IMR-90 (cell line): ENCODE measurements at regions not wholly inside any gene's neighbourhood (a gene's known extent, or its start where the extent isn't known, plus 50 kb on each side); places are given as distances from the start of the nearest gene placed in this dataset.

Experiments used
- BHLHE40 ChIP-seq: fragments of 150-350 bp; IDR thresholded peaks from 2 replicates; pipeline ENCODE4 v1.6.1; 2016; ENCODE audit warnings: mild to moderate bottlenecking, low read depth, low read length
- CEBPB ChIP-seq: IDR thresholded peaks from 2 replicates; pipeline ENCODE4 v1.6.1; 2012; ENCODE audit warnings: low read depth, low read length, improper control_type of control experiment
- CTCF ChIP-seq: conservative IDR thresholded peaks from 2 replicates; pipeline ENCODE4 v1.5.1; 2012; ENCODE audit warnings: mild to moderate bottlenecking, low read depth, low read length, improper control_type of control experiment
- MAZ ChIP-seq: IDR thresholded peaks from 2 replicates; pipeline ENCODE4 v1.6.1; 2012; ENCODE audit warnings: low read depth, mild to moderate bottlenecking, low read length, improper control_type of control experiment, moderate library complexity, borderline replicate concordance
- MXI1 ChIP-seq: IDR thresholded peaks from 2 replicates; pipeline ENCODE4 v1.6.1; 2012; ENCODE audit warnings: low read depth, mild to moderate bottlenecking, low read length, moderate library complexity, borderline replicate concordance
- POLR2A ChIP-seq: IDR thresholded peaks from 2 replicates; pipeline ENCODE4 v1.6.1; 2012; ENCODE audit warnings: mild to moderate bottlenecking, low read depth, low read length
- RAD21 ChIP-seq: IDR thresholded peaks from 2 replicates; pipeline ENCODE4 v1.6.1; 2012; ENCODE audit warnings: low read length, improper control_type of control experiment
- RCOR1 ChIP-seq: IDR thresholded peaks from 2 replicates; pipeline ENCODE4 v1.6.1; 2012; ENCODE audit warnings: mild to moderate bottlenecking, low read length, improper control_type of control experiment; ENCODE audit not compliant: insufficient replicate concordance
- RFX5 ChIP-seq: IDR thresholded peaks from 2 replicates; pipeline ENCODE4 v1.8.0; 2012; ENCODE audit warnings: low read depth, mild to moderate bottlenecking, low read length, moderate library complexity
- SMC3 ChIP-seq: fragments of 150-350 bp; IDR thresholded peaks from 2 replicates; pipeline ENCODE4 v1.6.1; 2016; ENCODE audit warnings: low read depth, mild to moderate bottlenecking, antibody characterized with exemption, low read length, moderate library complexity
- USF2 ChIP-seq: fragments of 150-350 bp; IDR thresholded peaks from 2 replicates; pipeline ENCODE4 v1.6.1; 2017; ENCODE audit warnings: mild to moderate bottlenecking, antibody characterized with exemption, low read length, low read depth

GRCh38 chr5:143914756-143915155 is 102.8 kb downstream of the HMHB1 start:
- no peak for TF ChIP-seq BHLHE40
- TF ChIP-seq CTCF, result no peak
- no peak for TF ChIP-seq POLR2A
- TF ChIP-seq RAD21, result no peak
- TF ChIP-seq RCOR1, result no peak
- no peak for TF ChIP-seq RFX5
- TF ChIP-seq MAZ, result no peak
- TF ChIP-seq USF2, result no peak
- TF ChIP-seq CEBPB, result no peak
- no peak for TF ChIP-seq SMC3
- TF ChIP-seq MXI1, result no peak
